OCI-LY3 (cell line): ENCODE measurements at regions not wholly inside any gene's neighbourhood (a gene's known extent, or its start where the extent isn't known, plus 50 kb on each side); places are given as distances from the start of the nearest gene placed in this dataset.

Source experiments
- CTCF ChIP-seq: fragments of 200-600, 300-600 bp; sonication (generic); IDR thresholded peaks from 2 replicates; pipeline ENCODE4 v1.5.1; 2014; ENCODE audit warnings: antibody characterized with exemption, low read length, low read depth
- EZH2phosphoT487 ChIP-seq: fragments of 200-600 bp; shearing (Covaris generic); IDR thresholded peaks from 2 replicates; pipeline ENCODE4 v1.6.1; 2018; ENCODE audit warnings: antibody characterized with exemption, mixed run types, low read depth

- no peak for TF ChIP-seq CTCF
- no peak for TF ChIP-seq EZH2phosphoT487
These were observed 290.0 kb upstream of the PLSCR5 start for GRCh38 chr3:146895026-146895749.
